NCI-H1105 (cell line): ENCODE measurements at regions not wholly inside any gene's neighbourhood (a gene's known extent, or its start where the extent isn't known, plus 50 kb on each side); places are given as distances from the start of the nearest gene placed in this dataset.

ENCODE experiments used
- DNase-seq: peaks from one replicate; lab custom pipeline; 2025; lab: John Stamatoyannopoulos, UW

DNA sequence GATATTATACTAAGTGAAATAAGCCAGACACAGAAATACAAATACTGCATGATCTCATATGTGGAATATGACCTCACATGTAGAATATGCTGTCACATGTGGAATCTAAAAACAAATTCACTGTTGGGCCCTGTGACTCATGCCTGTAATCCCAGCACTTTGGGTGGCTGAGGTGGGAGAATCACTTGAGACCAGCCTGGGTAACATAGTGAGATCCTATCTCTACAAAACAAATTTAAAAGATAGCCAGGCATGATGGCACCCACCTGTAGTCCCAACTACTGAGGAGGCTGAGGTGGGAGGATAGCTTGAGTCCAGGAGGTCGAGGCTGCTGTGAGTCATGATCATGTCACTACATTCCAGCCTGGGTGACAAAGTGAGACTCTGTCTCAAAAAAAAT lies 160.3 kb downstream of the PTEN start:
- no peak for DNase-seq

GRCh38 chr10:88026031-88026430 lies 162.6 kb downstream of the PTEN start:
- DNase-seq: no peak

- DNase-seq: no peak
These were observed 164.1 kb downstream of the PTEN start for GRCh38 chr10:88027570-88027969.

DNA sequence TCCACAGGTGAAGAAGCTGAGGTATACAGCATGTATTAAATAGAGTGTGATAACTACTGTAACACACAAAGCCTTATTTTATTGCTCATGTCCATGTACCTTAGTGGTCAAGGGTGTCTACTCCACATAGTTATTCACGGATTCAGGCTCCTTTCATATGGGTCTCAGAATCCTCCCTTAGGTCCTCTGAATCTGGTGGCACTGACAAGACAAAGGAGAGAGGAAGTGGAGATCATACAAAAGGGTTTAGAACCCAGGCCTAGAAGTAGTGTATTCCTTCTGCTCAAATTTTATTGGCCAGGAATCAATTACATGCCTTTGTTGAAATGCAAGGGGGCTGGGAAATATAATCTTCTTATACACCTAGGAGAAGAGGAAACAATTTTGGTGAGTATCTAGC lies 164.6 kb downstream of the PTEN start:
- DNase-seq: no peak

DNA sequence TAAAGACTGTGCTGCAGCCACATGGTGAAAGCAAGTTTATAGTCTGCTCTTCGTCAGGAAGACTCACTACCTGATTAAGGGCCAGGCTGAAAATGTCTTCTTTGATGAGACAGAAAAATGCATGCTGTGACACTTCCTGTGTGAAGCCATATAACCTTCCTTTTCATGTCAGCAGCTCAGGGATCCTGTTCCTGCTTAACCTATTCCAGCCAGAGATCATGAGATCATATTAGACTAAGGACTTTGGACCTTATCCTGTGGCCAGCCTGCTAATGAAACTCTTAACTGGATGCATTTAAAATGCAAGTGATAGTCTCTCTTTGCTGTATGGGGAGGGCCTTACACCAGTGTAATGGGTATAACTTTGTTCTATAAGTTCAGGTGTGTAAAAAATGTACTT lies 165.2 kb downstream of the PTEN start:
- DNase-seq: no peak

GRCh38 chr10:88032566-88032965 lies 169.1 kb downstream of the PTEN start:
- no peak for DNase-seq

DNA sequence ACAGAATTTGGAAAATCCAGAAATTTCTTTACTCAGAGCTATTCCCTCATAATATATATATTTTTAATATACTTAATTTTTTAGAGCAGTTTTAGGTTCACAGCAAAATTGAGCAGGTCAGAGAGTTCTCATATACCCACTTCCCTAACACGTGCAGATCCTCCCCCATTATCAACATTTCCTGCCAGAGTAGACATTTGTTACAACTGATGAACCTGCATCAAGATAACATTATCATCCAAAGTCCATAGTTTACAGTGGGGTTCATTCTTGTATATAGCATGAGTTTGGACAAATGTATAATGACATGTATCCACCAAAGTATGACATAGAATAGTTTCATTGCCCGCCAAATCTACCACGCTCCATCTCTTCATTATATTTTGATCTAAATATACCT lies 170.0 kb downstream of the PTEN start:
- no peak for DNase-seq

DNA sequence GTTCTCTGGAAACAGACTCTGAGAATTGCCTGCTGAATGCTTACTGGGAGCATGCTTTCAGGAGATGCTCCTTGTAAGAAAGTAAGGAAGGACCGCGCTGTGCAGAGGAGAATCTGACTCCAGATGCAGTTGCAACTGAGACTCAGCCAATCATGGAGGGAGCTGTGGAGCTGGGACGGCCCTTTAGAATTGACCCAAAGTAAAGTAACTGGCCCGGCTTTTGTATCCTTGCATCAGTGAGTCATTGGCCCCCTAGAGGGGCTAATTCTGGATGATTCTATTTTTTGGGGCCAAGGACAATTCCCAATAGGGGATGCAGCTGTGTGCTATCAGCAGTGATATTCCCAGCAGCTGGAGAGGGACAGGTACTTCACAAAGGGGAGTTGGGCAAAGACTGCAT lies 170.4 kb downstream of the PTEN start:
- DNase-seq: no peak

DNA sequence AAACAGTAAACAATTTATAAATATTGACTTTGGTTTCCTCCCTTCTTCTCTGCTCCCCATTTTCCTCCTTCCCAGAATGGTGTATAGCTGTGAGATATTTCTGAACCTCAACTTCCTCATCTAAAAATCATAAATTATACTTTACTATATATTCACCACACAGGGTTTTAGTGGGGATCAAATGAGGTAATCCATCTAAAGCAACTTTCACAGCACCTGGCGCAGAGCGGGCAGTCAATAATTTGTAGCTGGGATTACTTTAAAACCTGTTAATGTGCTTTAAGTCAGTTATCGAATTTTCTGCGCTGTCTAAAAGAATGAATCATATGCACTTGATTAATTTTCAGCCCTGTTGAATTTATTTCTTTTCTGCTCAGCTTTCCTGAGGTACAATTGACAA lies 172.7 kb downstream of the PTEN start:
- no peak for DNase-seq

DNA sequence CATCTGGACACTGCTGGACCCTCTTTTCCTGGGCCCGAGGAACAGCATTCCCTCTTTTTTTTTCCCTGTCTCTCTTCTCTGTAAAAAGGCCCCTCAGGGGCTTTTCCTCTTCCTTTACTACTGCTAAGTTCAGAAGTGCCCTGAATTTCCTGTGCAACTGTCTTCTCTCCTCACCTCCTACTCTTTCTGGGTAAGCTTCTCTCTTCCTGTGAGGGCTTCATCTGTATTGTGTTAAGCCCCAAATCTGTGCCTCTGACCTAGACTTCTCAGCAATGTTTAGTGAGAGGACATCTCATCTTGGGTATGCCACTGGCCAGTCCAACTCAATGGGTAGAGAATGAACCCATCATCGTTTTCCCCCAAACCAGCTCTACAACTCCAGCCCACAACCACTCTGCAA lies 174.2 kb downstream of the PTEN start:
- no peak for DNase-seq

GRCh38 chr10:88038268-88038667 lies 174.8 kb downstream of the PTEN start:
- DNase-seq: no peak

DNA sequence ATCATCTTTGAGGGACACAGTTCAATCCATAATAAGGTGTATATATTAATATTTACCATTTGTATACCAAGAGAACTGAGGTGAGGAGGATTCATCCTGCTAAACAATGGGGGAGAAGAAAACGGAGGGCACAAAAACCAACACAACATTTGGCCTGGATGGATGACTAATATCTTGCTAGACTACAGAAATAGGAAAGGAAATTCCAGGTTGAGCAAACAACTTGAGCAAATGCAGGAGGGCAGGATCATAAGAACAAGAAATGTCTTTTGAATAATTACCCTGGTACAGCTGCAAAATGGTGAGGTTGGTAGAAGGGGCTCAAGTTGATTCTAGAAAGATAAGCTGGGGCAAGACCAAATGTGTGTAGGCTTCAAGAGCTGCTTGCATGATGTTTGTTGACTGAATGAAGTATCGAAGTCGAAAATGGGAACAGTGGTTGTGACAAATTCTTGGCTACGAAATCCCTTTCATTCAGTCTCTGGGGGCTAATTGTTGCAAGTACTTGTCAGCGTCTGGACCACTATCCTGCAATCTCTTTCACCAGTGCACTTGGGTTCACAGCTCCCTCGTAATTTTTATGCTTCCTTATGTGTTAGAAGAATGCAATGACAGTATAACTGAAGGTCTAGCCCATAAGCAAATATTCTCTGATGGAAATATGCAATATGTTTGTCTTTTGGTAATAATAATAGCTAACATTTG lies 176.2 kb downstream of the PTEN start:
- no peak for DNase-seq

GRCh38 chr10:88041243-88042159 lies 178.1 kb downstream of the PTEN start:
- DNase-seq: no peak

DNA sequence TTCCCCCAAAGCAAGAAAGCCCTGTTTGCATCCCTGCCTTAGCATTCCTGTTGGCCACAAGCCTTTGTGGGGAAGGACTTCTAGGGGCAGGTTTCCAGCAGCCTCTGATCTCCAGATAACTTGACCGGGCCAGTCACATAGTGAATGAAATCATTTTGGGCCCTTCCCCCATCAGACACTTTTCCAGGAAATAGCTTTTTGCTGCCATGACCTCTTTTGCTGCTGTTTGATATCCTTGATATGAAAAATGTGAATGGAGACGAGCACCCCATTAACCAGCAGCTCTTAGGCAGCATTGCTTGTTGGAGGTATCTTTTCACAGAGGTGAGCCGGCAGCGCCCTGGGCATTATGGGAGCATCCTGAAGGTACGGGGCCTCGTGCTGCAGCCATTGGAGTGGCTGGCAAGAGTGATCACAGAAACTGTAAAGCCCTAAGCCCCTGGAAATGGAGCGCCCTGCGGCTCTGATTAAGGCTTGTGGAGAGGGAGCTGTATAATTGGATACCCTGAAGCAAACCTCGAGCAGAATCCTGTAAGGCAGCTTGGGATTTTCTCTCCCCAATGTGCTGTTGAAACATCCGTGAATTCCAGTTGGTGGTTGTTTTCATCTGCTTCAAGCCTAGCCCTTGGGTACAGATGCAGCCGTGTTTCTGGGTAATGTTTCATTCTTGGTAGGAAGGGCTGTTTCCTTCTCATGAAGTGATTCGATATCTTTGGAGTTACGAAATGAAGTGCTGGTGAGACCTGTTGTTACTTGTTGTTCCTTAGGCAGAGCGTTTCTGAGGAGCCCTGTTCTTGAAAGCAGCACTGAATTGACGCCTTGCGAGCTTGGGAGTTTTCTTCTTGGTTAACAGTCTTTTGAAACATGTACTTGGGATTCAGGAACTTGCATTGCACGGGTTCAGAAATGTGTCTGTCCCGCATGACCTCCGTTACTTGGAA lies 179.0 kb downstream of the PTEN start:
- no peak for DNase-seq

DNA sequence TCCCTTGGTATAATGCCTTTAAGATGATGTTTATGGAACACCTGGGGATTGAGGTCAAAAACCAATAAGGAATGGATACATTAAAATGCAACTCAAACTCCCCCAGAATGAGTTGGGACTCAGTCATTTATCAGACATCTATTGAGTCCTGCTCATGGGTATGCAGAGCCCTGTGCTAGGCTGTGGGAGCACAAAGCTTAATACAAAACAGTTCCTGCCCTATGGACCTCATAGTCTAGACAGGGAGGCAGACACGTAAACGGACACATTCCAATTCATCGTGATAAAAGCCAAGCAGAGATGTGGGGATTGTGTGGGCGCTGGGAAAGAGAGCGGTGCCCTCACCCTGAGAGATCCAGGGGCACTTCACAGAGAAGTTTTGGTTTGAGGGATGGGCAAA lies 181.7 kb downstream of the PTEN start:
- no peak for DNase-seq

DNA sequence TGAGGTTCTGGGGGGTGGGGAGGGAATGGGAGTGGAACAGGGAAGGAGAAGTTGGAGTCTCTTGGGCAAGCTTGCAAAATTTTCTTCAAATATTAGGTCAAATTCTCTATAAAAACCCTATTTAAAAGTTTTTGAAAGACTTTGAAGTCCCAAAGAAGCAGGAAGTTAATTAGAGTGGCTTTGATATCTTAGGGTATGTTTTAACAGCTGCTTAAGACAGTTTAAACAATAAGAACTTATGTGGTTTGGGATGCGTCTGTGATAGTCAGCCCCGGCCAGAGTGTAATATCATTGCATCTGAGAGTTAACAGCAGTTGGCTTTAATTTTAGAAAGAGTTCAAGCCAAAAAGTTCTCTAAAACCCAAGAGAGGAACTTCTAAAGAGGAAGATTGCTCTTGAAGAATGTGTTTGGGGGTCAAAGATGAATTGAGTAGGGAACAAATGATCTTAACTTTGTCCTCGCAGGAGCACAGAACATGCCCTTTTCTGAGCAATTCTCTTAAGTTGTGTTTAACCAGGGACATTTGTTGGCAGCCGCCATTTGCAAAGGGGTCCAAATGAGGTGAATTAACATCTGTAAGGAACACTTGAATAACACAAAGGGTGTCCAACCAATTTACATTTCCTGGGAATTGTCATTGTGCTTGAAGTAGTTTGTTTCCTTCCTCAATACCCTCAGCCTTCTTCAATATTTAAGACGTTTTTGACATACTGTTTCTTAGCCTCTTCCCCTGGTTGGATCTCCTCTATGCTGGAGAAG lies 182.4 kb downstream of the PTEN start:
- no peak for DNase-seq

- no peak for DNase-seq
These were observed 184.2 kb downstream of the PTEN start for GRCh38 chr10:88047579-88047978.

- DNase-seq: no peak
These were observed 184.9 kb downstream of the PTEN start for GRCh38 chr10:88048312-88048711.

GRCh38 chr10:88049204-88049603 lies 185.8 kb downstream of the PTEN start:
- no peak for DNase-seq

GRCh38 chr10:88057720-88058119 lies 194.3 kb downstream of the PTEN start:
- no peak for DNase-seq

- DNase-seq: no peak
These were observed 195.3 kb downstream of the PTEN start for GRCh38 chr10:88058750-88059149.

- DNase-seq: no peak
These were observed 195.8 kb downstream of the PTEN start for GRCh38 chr10:88059190-88059589.
